Thyroid gland (tissue), 4 donors: ENCODE measurements at regions not wholly inside any gene's neighbourhood (a gene's known extent, or its start where the extent isn't known, plus 50 kb on each side); places are given as distances from the start of the nearest gene placed in this dataset.

Source experiments
- DNase-seq, 2 donors: peaks; one replicate each; pipeline ENCODE4 v3.0.0-alpha.2; 2019
- H3K27ac ChIP-seq, 3 donors: fragments of 200-600 bp; sonication (generic); 1 replicate in 2 of 3; 2 replicates in 1 of 3; pipeline ENCODE4 v1.5.1; 2016 to 2019; ENCODE audit warnings: mild to moderate bottlenecking in 1 of 3, moderate library complexity in 1 of 3
- H3K27me3 ChIP-seq: fragments of 200-600 bp; sonication (generic); one replicate; pipeline ENCODE4 v1.5.1; 2019
- H3K36me3 ChIP-seq, 2 donors: fragments of 200-600 bp; sonication (generic); one replicate each; pipeline ENCODE4 v1.5.1; 2016 to 2019
- H3K4me1 ChIP-seq, 2 donors: fragments of 200-600 bp; sonication (generic); one replicate each; pipeline ENCODE4 v1.5.1; 2017 to 2019
- H3K4me3 ChIP-seq, 3 donors: fragments of 200-600 bp; sonication (generic); replicated peaks in 1 of 3; 1 replicate in 2 of 3; 2 replicates in 1 of 3; pipeline ENCODE4 v1.5.1; 2016; ENCODE audit warnings: mild to moderate bottlenecking in 1 of 3
- H3K9me3 ChIP-seq: fragments of 200-600 bp; sonication (generic); one replicate; pipeline ENCODE4 v1.5.1; 2017
- CTCF ChIP-seq, 6 experiments: fragments of 200-600 bp in 3 of 6; fragments of 450-650 bp in 3 of 6; sonication (generic) in 3 of 6; IDR thresholded peaks; one replicate each; pipeline ENCODE4 v1.5.1; 2016 to 2019; ENCODE audit warnings: antibody characterized with exemption in 6 of 6, mild to moderate bottlenecking in 2 of 6, inconsistent platforms in 1 of 6, moderate library complexity in 1 of 6
- POLR2A ChIP-seq, 2 donors: fragments of 450-650 bp; IDR thresholded peaks; one replicate each; pipeline ENCODE4 v1.6.1; 2017; ENCODE audit warnings: antibody characterized with exemption in 2 of 2, mild to moderate bottlenecking in 2 of 2, moderate library complexity in 1 of 2
- WGBS, 2 donors: methylation state at CpG; one replicate each; pipeline ENCODE4 v1.1.5; 2017; 5-methylcytosine and 5-hydroxymethylcytosine counted together
- intact Hi-C: fragments of 100-400 bp; cut with DNase I; formaldehyde crosslinking; loops from one replicate; pipeline ENCODE4 v1.15.1; 2023

- Histone ChIP-seq H3K36me3 (no peaks in the 10 kb centered on the region), H3K27me3 (no peaks in the 10 kb centered on the region), H3K4me3 (no peak overlapping the region), H3K27ac (no peak overlapping the region), H3K4me1 (peaks cover 0 to 2% of the 10 kb centered on the region in 2 donors), H3K9me3 (no peaks in the 10 kb centered on the region)
- intact Hi-C loops: no loop called here
- WGBS, 2 donors: 92 to 98% methylated on average over 4 of the region's 4 CpGs
- TF ChIP-seq CTCF (IDR thresholded peaks at IDR 0.05) (no peak), POLR2A (IDR thresholded peaks at IDR 0.05) (no peak)
- no peak for DNase-seq
Measured at GRCh38 chr6:24987446-24988115, 51.8 kb upstream of the RIPOR2 start.

GRCh38 chr6:24988562-24988961 is 52.8 kb upstream of the RIPOR2 start:
- intact Hi-C loops: no loop called here
- no peak for TF ChIP-seq CTCF (IDR thresholded peaks at IDR 0.05)
- Histone ChIP-seq H3K4me1 (no peaks in the 10 kb centered on the region), H3K4me3 (no peak overlapping the region), H3K27me3 (no peaks in the 10 kb centered on the region), H3K27ac (no peak overlapping the region), H3K9me3 (no peaks in the 10 kb centered on the region), H3K36me3 (no peaks in the 10 kb centered on the region)
- DNase-seq: no peak

GRCh38 chr6:24990236-24990845 is 54.6 kb upstream of the RIPOR2 start:
- intact Hi-C loops: loop anchor here (10.0 kb wide), 1 partner anchor 136 kb away; no protein-coding TSS in a partner anchor
- Histone ChIP-seq H3K4me3 (no peak overlapping the region), H3K4me1 (no peaks in the 10 kb centered on the region), H3K36me3 (no peaks in the 10 kb centered on the region), H3K27ac (no peak overlapping the region), H3K27me3 (no peaks in the 10 kb centered on the region), H3K9me3 (no peaks in the 10 kb centered on the region)
- no peak for TF ChIP-seq POLR2A (IDR thresholded peaks at IDR 0.05)
- TF ChIP-seq CTCF (IDR thresholded peaks at IDR 0.05): no peak
- WGBS, 2 donors: 94 to 95% methylated on average over 7 of the region's 7 CpGs
- no peak for DNase-seq

GRCh38 chr6:24990944-24991809 is 55.4 kb upstream of the RIPOR2 start:
- H3K9me3 ChIP-seq: no peaks in the 10 kb centered on the region
- no peak overlapping the region for H3K27ac ChIP-seq
- no peak for DNase-seq
- H3K4me3 ChIP-seq: no peak overlapping the region
- H3K4me1 ChIP-seq: no peaks in the 10 kb centered on the region
- intact Hi-C loops: loop anchor here (10.0 kb wide), 1 partner anchor 136 kb away; no protein-coding TSS in a partner anchor
- no peaks in the 10 kb centered on the region for H3K27me3 ChIP-seq
- TF ChIP-seq POLR2A (IDR thresholded peaks at IDR 0.05): no peak
- TF ChIP-seq CTCF (IDR thresholded peaks at IDR 0.05): no peak
- 93 to 99% methylated on average over 4 of the region's 4 CpGs for WGBS, 2 donors
- H3K36me3 ChIP-seq: no peaks in the 10 kb centered on the region
